ENCODE measurements at regions not wholly inside any gene's neighbourhood (a gene's known extent, or its start where the extent isn't known, plus 50 kb on each side); places are given as distances from the start of the nearest gene placed in this dataset.

- DNase-seq = no peak
Observed at GRCh38 chr9:89814340-89815040, 209.7 kb downstream of the GADD45G start.

GRCh38 chr9:89815061-89815902 lies 210.5 kb downstream of the GADD45G start:
- DNase-seq = no peak

GRCh38 chr9:89815903-89816573 lies 211.2 kb downstream of the GADD45G start:
- no peak for DNase-seq

GRCh38 chr9:89817151-89817950 lies 212.5 kb downstream of the GADD45G start:
- no peak for DNase-seq

- DNase-seq = no peak
Observed at GRCh38 chr9:89820337-89820736, 215.5 kb downstream of the GADD45G start.

GRCh38 chr9:89821081-89821480 lies 216.3 kb downstream of the GADD45G start:
- DNase-seq = no peak

GRCh38 chr9:89822996-89823395 lies 218.2 kb downstream of the GADD45G start:
- DNase-seq = no peak

- DNase-seq = no peak
Observed at GRCh38 chr9:89825669-89826068, 220.9 kb downstream of the GADD45G start.

GRCh38 chr9:89826186-89826585 lies 221.4 kb downstream of the GADD45G start:
- no peak for DNase-seq

GRCh38 chr9:89829346-89829745 lies 224.5 kb downstream of the GADD45G start:
- no peak for DNase-seq

- DNase-seq = no peak
Observed at GRCh38 chr9:89835666-89836065, 230.9 kb downstream of the GADD45G start.

GRCh38 chr9:89837162-89837933 lies 232.5 kb downstream of the GADD45G start:
- DNase-seq = no peak

- DNase-seq = no peak
Observed at GRCh38 chr9:89837934-89838310, 233.1 kb downstream of the GADD45G start.

GRCh38 chr9:89838621-89839020 lies 233.8 kb downstream of the GADD45G start:
- DNase-seq = no peak

- no peak for DNase-seq
Observed at GRCh38 chr9:89839449-89839848, 234.6 kb downstream of the GADD45G start.

GRCh38 chr9:89839952-89840351 lies 235.1 kb downstream of the GADD45G start:
- DNase-seq = no peak

- no peak for DNase-seq
Observed at GRCh38 chr9:89841456-89841855, 236.6 kb downstream of the GADD45G start.

- DNase-seq = no peak
Observed at GRCh38 chr9:89842267-89842768, 237.5 kb downstream of the GADD45G start.

GRCh38 chr9:89843074-89843473 lies 238.3 kb downstream of the GADD45G start:
- DNase-seq = no peak

GRCh38 chr9:89843591-89843990 lies 238.8 kb downstream of the GADD45G start:
- no peak for DNase-seq

- no peak for DNase-seq
Observed at GRCh38 chr9:89844075-89844474, 239.3 kb downstream of the GADD45G start.

- no peak for DNase-seq
Observed at GRCh38 chr9:89844535-89844934, 239.7 kb downstream of the GADD45G start.

All from GDM1 (cell line).